H1 (cell line): ENCODE measurements at regions not wholly inside any gene's neighbourhood (a gene's known extent, or its start where the extent isn't known, plus 50 kb on each side); places are given as distances from the start of the nearest gene placed in this dataset.

Experiments
- CTCF ChIA-PET: fragments of 300-600 bp; sonication (Branson Sonifier 250); formaldehyde crosslinking; loops from one replicate; lab custom pipeline; 2021; ENCODE audit not compliant: partially characterized antibody; lab: Charles Lee
- POLR2A ChIA-PET: fragments of 300-600 bp; sonication (Branson Sonifier 250); formaldehyde crosslinking; loops from one replicate; lab custom pipeline; 2021; ENCODE audit warnings: inconsistent platforms; ENCODE audit not compliant: partially characterized antibody; lab: Charles Lee
- DNase-seq, 2 experiments: peaks; one replicate each; pipeline versions ENCODE4 v3.0.0 to v3.0.0-alpha.2; 2010 to 2022; ENCODE audit warnings: low spot score in 2 of 2, low read depth in 1 of 2, mixed read lengths in 1 of 2
- FAIRE-seq: peaks from 2 replicates; lab custom pipeline; 2011; peaks lifted over from hg19 to GRCh38; lab: Jason Lieb, UNC
- H2AFZ ChIP-seq: 2 replicates; pipeline ENCODE4 v1.8.1; 2012; ENCODE audit warnings: low read length, inconsistent platforms
- H2AK5ac ChIP-seq: 2 replicates; pipeline ENCODE4 v1.6.1; 2013; ENCODE audit warnings: low read depth, low read length
- H2BK120ac ChIP-seq: replicated peaks from 2 replicates; pipeline ENCODE3; 2013; ENCODE audit warnings: low read depth, low read length, inconsistent platforms
- H2BK12ac ChIP-seq: 2 replicates; pipeline ENCODE4 v1.6.1; 2013; ENCODE audit warnings: low read depth, low read length
- H2BK15ac ChIP-seq: 2 replicates; pipeline ENCODE4 v1.6.1; 2013; ENCODE audit warnings: low read length
- H2BK20ac ChIP-seq: 2 replicates; pipeline ENCODE4 v1.6.1; 2013; ENCODE audit warnings: low read length
- H2BK5ac ChIP-seq: 2 replicates; pipeline ENCODE4 v1.6.1; 2013; ENCODE audit warnings: low read depth, low read length
- H3K14ac ChIP-seq: 2 replicates; pipeline ENCODE4 v1.6.1; 2013; ENCODE audit warnings: inconsistent platforms; ENCODE audit not compliant: insufficient read length
- H3K18ac ChIP-seq: 2 replicates; pipeline ENCODE4 v1.6.1; 2013; ENCODE audit warnings: low read length; ENCODE audit errors: extremely low read depth
- H3K23ac ChIP-seq: 2 replicates; pipeline ENCODE4 v1.6.1; 2013; ENCODE audit warnings: inconsistent platforms; ENCODE audit not compliant: insufficient read length
- H3K23me2 ChIP-seq: 2 replicates; pipeline ENCODE4 v1.6.1; 2013; ENCODE audit warnings: low read depth, low read length
- H3K27ac ChIP-seq: 2 replicates; pipeline ENCODE4 v1.6.1; 2011; ENCODE audit warnings: low read depth, low read length, inconsistent platforms
- H3K27me3 ChIP-seq, 4 experiments: replicated peaks in 1 of 4; 1 replicate in 1 of 4; 2 replicates in 3 of 4; pipeline versions ENCODE4 v1.6.1 to v1.8.1; 2011 to 2013; ENCODE audit warnings: low read length in 3 of 4, mild to moderate bottlenecking in 3 of 4, inconsistent platforms in 2 of 4, mixed read lengths in 2 of 4, moderate library complexity in 1 of 4; ENCODE audit not compliant: control insufficient read depth in 3 of 4, insufficient read depth in 3 of 4; ENCODE audit errors: extremely low read depth in 1 of 4
- H3K36me3 ChIP-seq, 4 experiments: 2 replicates each; pipeline versions ENCODE4 v1.6.1 to v1.8.1; 2011 to 2013; ENCODE audit warnings: mild to moderate bottlenecking in 4 of 4, low read length in 3 of 4, moderate library complexity in 2 of 4, control low read depth in 1 of 4, inconsistent platforms in 1 of 4; ENCODE audit not compliant: insufficient read depth in 4 of 4, control insufficient read depth in 2 of 4
- H3K4ac ChIP-seq: replicated peaks from 2 replicates; pipeline ENCODE3; 2013; ENCODE audit warnings: low read length, low read depth, mixed read lengths, inconsistent platforms; ENCODE audit not compliant: insufficient read length
- H3K4me1 ChIP-seq, 4 experiments: replicated peaks in 1 of 4; 1 replicate in 1 of 4; 2 replicates in 3 of 4; pipeline versions ENCODE4 v1.6.1 to v1.8.1; 2011 to 2013; ENCODE audit warnings: low read length in 3 of 4, inconsistent platforms in 2 of 4, mixed read lengths in 1 of 4; ENCODE audit not compliant: insufficient read depth in 4 of 4, control insufficient read depth in 3 of 4
- H3K4me2 ChIP-seq, 2 experiments: 2 replicates each; pipeline versions ENCODE4 v1.6.1 to v1.8.1; 2011 to 2013; ENCODE audit warnings: low read depth in 2 of 2, low read length in 2 of 2, control low read depth in 1 of 2, inconsistent platforms in 1 of 2, mild to moderate bottlenecking in 1 of 2; ENCODE audit not compliant: insufficient read depth in 1 of 2
- H3K4me3 ChIP-seq, 4 experiments: fragments of 200-600, 300-600 bp in 1 of 4; sonication (generic), shearing (Covaris generic), sonication (Bioruptor Twin) in 1 of 4; 2 replicates each; pipeline versions ENCODE4 v1.5.1 to v1.8.1; 2011 to 2016; ENCODE audit warnings: low read length in 4 of 4, low read depth in 3 of 4, control low read depth in 2 of 4, inconsistent platforms in 2 of 4, mild to moderate bottlenecking in 2 of 4, mixed read lengths in 1 of 4, moderate library complexity in 1 of 4; ENCODE audit not compliant: insufficient read depth in 2 of 4; ENCODE audit errors: extremely low read depth in 1 of 4
- H3K56ac ChIP-seq: replicated peaks from 2 replicates; pipeline ENCODE3; 2013; ENCODE audit warnings: low read depth, mild to moderate bottlenecking, mixed read lengths, low read length, inconsistent platforms; ENCODE audit not compliant: insufficient read length
- H3K79me1 ChIP-seq: 2 replicates; pipeline ENCODE4 v1.6.1; 2013; ENCODE audit warnings: low read depth, low read length, control low read depth
- H3K79me2 ChIP-seq, 2 experiments: 2 replicates each; pipeline versions ENCODE4 v1.6.1 to v1.8.1; 2012 to 2013; ENCODE audit warnings: low read length in 2 of 2, mild to moderate bottlenecking in 2 of 2, inconsistent platforms in 1 of 2; ENCODE audit not compliant: insufficient read depth in 2 of 2, control insufficient read depth in 1 of 2
- H3K9ac ChIP-seq, 4 experiments: replicated peaks in 1 of 4; 1 replicate in 1 of 4; 2 replicates in 3 of 4; pipeline versions ENCODE4 v1.6.1 to v1.8.1; 2011 to 2013; ENCODE audit warnings: low read depth in 3 of 4, low read length in 3 of 4, control low read depth in 2 of 4, mild to moderate bottlenecking in 2 of 4, moderate library complexity in 2 of 4, inconsistent platforms in 1 of 4; ENCODE audit errors: extremely low read depth in 1 of 4
- H3K9me3 ChIP-seq, 2 experiments: 2 replicates each; pipeline versions ENCODE4 v1.6.1 to v1.8.1; 2012 to 2013; ENCODE audit warnings: mild to moderate bottlenecking in 2 of 2, moderate library complexity in 2 of 2, control low read depth in 1 of 2, inconsistent platforms in 1 of 2, low read depth in 1 of 2, low read length in 1 of 2, mixed read lengths in 1 of 2; ENCODE audit not compliant: insufficient read depth in 2 of 2
- H4K20me1 ChIP-seq, 2 experiments: replicated peaks in 1 of 2; 2 replicates each; pipeline versions ENCODE3 to v1.8.1; 2011 to 2013; ENCODE audit warnings: inconsistent platforms in 2 of 2, low read length in 2 of 2, mild to moderate bottlenecking in 1 of 2; ENCODE audit not compliant: insufficient read depth in 2 of 2, control insufficient read depth in 1 of 2
- H4K5ac ChIP-seq: 2 replicates; pipeline ENCODE4 v1.6.1; 2013; ENCODE audit warnings: low read length, low read depth, mixed read lengths, inconsistent platforms; ENCODE audit not compliant: insufficient read length
- H4K8ac ChIP-seq: 2 replicates; pipeline ENCODE4 v1.8.0; 2013; ENCODE audit warnings: mild to moderate bottlenecking, moderate library complexity, low read length, inconsistent platforms; ENCODE audit not compliant: insufficient read depth; ENCODE audit errors: extremely low read depth
- H4K91ac ChIP-seq: replicated peaks from 2 replicates; pipeline ENCODE3; 2013; ENCODE audit warnings: low read length, mixed read lengths, inconsistent platforms; ENCODE audit not compliant: insufficient read length
- CHD7 ChIP-seq: fragments of 300-600 bp; sonication (generic); IDR thresholded peaks from 2 replicates; pipeline ENCODE4 v1.7.1; 2012; ENCODE audit warnings: low read length, moderate library complexity, mild to moderate bottlenecking, inconsistent platforms; ENCODE audit not compliant: insufficient replicate concordance

GRCh38 chr1:88043834-88044233 is 640.2 kb upstream of the PKN2 start:
- no peaks in the 10 kb centered on the region for H3K79me1 ChIP-seq
- H2AFZ ChIP-seq = no peak overlapping the region
- no peak overlapping the region for H3K4me2 ChIP-seq
- H3K23me2 ChIP-seq = no peaks in the 10 kb centered on the region
- H3K4me1 ChIP-seq = no peaks in the 10 kb centered on the region
- no peaks in the 10 kb centered on the region for H3K79me2 ChIP-seq
- no peak overlapping the region for H3K27ac ChIP-seq
- H3K9ac ChIP-seq = no peak overlapping the region
- no peak overlapping the region for H3K56ac ChIP-seq
- no peaks in the 10 kb centered on the region for H3K27me3 ChIP-seq
- DNase-seq = no peak
- no peak overlapping the region for H4K91ac ChIP-seq
- no peak overlapping the region for H2BK12ac ChIP-seq
- H3K9me3 ChIP-seq = peaks cover 0 to 2% of the 10 kb centered on the region in 2 experiments; a peak in 2 of 4 replicates
- no peak overlapping the region for H4K5ac ChIP-seq
- no peaks in the 10 kb centered on the region for H4K20me1 ChIP-seq
- no peak overlapping the region for H2BK5ac ChIP-seq
- POLR2A ChIA-PET = no interaction called here
- H3K4me3 ChIP-seq = no peak overlapping the region
- no peak overlapping the region for H2AK5ac ChIP-seq
- H3K23ac ChIP-seq = no peak overlapping the region
- no peak overlapping the region for H3K18ac ChIP-seq
- H4K8ac ChIP-seq = no peak overlapping the region
- H2BK15ac ChIP-seq = no peak overlapping the region
- CTCF ChIA-PET = interaction anchor here (0.6 kb wide), 1 partner anchor 731 kb away, joined by 3 read pairs; no protein-coding TSS in a partner anchor
- no peaks in the 10 kb centered on the region for H3K36me3 ChIP-seq
- no peak overlapping the region for H2BK120ac ChIP-seq
- H2BK20ac ChIP-seq = no peak overlapping the region
- no peak for FAIRE-seq
- no peak overlapping the region for H3K14ac ChIP-seq
- H3K4ac ChIP-seq = no peak overlapping the region
- no peak for TF ChIP-seq CHD7
